HG02759 (cell line): ENCODE measurements at regions not wholly inside any gene's neighbourhood (a gene's known extent, or its start where the extent isn't known, plus 50 kb on each side); places are given as distances from the start of the nearest gene placed in this dataset.

Experiments
- ATAC-seq: cut with Tn5 transposase; IDR thresholded peaks from one replicate; pipeline ENCODE4 v1.9.1; 2021; ENCODE audit warnings: mild to moderate bottlenecking, moderate library complexity; ENCODE audit not compliant: unreplicated experiment

DNA sequence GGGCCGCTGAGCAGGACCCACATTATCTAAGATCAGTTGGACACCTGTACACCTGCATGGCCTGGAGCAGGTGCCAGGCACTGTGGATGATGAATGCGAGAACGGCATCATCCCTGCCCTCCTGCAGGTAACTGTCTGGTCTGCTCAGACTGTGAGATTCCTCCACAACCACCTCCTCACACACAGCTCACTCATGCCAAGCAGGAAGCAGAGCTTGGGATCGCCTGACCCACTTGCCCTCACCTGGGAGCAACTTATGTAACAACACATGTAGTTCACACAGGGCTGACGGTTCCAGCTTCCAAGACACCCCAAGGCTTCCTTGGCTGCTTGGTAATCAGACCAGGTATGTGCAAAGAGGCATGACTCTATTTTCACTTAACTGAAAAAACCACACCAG lies 359.2 kb downstream of the PREX1 start:
- no peak for ATAC-seq

DNA sequence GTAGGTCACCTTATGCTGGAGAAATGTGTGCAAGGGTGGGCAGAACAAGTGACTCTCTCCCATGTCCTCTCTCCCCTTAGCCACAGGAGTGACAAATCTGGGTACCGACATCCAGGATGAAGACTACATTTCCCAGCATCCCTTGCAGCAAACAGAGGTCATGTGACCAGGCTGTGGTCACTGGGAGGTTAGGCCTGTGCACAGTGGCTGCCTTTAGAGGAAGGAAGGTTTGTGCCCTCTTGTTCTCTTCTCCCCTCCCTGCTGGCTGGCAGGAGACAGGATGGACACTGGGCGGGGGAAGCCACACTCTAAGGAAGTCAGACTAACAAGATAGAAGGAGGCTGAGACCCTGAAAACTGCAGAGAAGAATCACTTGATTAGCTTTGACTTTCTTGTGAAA lies 360.2 kb downstream of the PREX1 start:
- ATAC-seq = no peak

- ATAC-seq = no peak
These were observed 362.5 kb downstream of the PREX1 start for GRCh38 chr20:48465271-48465670.

DNA sequence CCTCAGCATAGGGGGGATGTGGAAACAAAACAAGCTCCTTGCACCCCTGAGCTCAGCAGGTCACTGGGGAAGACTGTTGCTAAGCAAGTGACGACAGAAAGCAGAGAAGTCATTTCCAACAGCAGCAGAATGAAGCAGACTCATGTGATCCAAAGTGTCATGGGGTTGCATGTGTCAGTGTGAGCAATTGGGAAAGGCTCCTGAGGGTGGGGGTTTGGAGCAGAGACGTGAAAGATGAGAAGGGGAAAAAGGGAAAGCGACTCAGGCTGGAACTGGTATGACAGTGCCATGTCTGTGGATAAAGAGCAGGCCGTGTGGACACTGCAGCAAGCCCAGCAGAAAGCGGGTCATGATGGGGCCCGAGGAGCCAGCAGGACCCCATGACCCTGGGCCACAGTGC lies 363.9 kb downstream of the PREX1 start:
- no peak for ATAC-seq

DNA sequence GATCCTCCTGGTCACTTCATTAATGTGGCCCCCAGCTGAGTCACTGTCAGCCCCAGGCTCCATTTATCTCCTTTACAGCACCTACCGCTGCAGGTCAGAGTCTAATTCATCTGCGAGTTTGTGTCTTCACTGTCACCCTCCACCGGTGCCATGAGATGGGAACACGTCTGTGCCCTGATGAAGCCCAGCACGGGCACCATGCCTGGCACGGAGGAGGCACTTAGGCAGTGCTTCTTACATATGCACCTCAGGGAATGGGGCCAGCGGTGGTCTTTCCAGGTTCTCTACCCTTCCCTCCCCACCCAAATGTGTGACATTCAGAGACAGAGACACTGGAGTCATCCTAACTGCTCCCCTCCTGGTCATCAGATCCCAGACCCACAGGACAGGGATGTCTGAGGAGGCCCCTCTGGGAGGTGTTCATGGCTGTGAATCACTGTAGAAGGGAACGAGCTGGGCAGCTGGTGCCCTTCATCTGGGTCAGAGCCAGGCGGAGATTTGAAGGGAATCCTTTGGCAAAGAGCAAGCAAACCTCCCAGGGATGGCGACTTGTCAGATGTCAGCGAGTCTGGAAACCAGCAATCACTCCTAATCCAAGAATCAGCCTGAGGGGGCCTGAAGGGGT lies 364.6 kb downstream of the PREX1 start:
- ATAC-seq = no peak

GRCh38 chr20:48461735-48462119 lies 366.1 kb downstream of the PREX1 start:
- no peak for ATAC-seq

GRCh38 chr20:48461091-48461734 lies 366.6 kb downstream of the PREX1 start:
- no peak for ATAC-seq

DNA sequence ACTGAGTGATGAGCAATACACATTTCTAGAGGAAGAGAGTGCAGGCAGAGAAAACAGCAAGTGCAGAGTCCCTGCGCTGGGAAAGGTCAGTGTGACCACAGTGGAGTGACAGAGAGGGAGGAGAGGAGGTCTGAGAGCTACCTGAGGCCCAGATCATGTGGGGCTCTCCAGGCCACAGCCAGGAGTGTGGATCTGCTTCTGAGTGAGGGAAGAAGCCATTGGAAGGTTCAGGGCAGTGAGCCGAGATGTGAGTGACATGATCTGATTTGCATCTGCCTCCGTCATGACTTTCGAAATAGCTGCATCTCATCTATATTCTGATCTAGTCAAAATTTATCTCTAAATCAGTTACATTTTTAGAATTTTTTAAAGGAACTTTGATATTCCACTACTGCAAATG lies 367.1 kb downstream of the PREX1 start:
- ATAC-seq = no peak

DNA sequence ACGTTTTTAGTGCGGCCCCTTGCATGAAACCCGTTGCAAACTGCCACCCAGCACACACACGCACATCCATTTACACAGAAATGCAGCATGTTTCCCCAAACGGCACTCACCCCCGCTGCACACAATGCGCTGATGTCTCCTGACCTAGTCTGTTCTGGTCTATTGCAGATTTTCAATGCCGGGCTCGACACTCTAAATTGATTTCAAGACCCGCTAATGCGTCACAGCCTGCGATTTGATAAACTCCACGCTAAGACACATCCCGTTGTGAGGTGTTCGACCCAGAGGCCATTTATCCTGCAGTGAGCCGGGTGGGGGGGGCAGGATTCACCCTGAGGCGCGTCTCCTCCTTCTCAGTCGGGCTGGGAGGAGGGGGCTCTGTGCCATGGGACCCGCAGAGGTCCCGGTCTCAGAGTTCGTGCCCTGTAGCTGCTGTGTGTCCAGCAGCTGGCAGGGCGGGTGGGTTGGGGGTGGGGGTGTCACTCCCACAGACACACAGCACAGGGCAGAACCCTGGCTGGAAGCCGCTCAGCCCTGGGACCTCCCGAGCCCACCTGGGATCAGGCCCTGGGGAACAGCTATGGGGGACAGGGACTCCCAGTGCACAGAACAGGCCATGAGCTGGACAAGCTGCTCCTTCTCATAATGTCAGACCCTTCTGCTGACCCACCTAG lies 367.9 kb downstream of the PREX1 start:
- ATAC-seq = no peak

DNA sequence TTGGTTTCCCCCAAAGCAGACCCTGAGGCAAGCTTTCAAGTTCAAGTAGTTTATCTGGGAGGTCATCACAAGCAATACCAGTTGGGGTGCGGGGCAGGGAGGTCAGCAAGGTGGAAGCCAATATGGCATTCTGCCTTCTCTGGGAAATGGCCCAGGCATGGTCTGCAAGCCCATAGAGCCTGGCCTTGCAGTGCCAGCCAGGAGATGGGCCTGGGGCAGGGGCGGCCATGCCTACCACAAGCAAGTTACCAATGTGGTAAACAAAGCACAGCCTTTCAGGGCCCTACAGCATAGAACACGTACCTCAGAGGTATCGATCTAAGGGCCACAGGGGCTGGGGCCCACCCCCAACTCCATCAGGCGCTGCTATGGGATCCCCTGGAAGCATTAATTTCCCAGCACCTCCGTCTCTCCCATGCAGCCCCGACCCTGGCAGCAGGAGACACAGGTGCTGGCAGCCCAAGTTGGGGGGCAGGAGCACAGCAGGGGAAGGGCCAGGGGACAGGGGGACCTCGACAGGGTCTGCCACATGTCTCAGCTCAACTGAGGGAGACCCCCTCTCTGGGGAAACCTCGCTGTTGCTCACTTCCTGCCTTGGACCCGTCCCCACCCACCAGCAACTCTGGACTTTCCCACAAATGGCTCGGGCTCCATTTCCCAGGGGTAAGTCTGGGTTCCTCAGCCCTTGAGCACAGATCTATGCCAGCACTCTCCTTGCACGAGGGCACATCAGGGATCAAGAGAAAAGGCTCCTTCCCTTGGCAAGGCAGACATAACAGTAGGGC lies 369.0 kb downstream of the PREX1 start:
- ATAC-seq = no peak

DNA sequence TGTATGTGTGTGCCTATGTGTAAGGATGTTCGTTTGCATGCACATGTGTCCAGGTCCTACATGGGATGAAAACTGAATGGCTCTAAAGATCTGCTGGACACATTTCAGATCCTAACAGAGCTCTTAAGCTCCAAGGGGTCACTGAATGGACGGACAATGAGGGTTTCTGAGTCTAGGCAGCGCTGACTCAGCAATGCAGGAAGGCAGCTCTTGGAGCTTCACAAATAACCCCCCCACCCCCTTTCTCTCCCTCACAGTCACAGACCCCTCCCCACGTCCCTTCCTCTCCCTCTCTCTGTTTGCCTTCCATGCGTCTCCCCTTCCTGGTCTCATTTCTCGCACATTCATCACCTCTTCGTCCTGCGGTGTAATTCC lies 369.8 kb downstream of the PREX1 start:
- ATAC-seq = no peak

DNA sequence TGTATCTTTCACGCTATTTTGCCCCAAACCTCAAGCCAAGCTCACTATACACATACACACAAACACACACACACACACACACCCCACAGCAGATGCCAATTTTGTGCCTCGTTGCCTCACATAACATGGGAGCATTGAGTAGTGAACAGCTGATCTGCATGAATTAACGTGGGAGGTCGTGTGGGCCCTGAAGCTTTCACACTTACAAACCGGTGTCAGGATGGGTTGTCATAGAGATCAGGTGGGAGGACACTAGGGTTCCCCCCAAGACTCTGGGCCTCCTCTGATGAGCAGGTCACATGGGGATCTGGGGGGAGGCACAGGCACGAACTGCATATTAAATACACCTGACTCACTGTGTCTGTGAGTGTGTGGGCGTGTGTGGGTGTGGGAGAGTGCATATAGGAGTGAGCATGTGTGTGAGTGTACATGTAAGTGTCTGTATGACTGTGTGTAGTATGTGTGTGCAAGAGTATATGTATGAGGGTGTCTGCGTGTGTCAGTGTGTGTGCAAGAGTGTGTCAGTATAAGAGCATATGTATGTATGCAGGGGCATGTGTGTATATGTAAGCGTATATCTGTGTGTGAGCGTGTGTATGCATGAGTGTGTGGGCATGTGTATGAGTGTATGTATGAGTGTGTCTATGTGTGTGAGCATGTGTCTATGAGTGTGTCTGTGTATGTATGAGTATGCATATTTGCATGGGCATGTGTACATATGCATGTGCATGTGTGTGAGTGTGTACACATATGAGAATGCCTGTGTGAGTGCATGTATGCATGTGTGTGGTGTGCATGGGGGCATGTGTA lies 370.4 kb downstream of the PREX1 start:
- no peak for ATAC-seq

- ATAC-seq = no peak
These were observed 371.2 kb downstream of the PREX1 start for GRCh38 chr20:48456366-48457192.

GRCh38 chr20:48455651-48456365 lies 372.0 kb downstream of the PREX1 start:
- ATAC-seq = no peak

DNA sequence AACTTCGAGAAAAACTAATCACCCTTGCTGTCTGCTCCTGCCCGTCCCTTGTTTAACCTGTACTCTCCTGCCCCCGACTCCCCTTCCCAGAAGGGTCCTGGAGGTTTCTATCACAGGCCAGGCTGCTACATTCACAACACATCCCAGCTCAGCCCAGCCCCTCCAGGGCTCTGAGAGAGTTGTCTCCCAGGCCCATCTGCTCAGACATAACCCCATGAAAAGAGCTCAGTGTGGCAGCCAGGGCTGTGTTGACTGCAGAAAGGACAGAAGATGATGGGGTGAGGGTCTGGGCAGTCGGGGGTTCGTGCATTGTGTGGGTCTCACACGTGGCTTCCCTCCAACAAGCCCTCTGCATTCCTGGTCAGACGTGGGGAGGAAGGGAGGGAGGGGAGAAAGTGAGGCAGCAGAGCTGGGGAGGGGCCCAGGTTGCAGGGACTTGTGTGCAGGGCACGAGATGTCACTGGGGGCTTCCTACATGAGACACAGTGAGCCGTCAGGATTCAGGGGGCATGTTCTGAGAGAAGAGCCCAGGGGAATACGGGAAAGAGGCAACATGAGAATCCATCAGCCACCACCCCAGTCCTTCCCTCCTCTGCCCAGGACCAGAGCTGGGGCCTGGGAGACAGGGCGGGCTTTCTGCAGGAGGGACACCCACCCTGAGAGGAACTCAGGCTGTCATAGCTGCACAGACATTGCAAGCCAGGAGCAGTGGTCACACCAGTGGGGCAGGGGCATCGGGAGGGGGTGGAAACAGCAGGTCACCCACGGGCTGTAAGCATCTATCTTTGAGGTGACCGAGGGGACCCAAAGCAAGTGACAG lies 372.9 kb downstream of the PREX1 start:
- ATAC-seq = no peak

- no peak for ATAC-seq
These were observed 374.2 kb downstream of the PREX1 start for GRCh38 chr20:48453477-48454093.

DNA sequence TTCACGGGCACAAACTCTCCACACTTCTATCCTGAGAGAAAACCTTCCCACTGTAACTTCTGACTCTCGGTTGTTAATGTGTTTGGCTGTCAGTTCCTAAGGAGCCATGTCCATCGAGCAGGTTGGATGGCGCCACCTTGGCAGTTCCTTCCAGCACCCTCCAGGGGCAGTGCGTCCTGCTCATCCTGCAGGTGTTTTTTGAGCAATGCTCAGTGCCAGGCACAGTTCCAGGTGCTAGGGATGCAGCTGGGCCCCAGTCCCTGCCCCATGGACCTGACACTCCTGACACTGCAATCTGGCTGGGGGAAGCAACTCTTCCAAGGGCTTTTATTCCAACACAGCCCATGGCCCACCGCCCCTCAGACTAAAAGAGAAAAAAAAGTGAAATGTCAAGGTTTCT lies 376.4 kb downstream of the PREX1 start:
- no peak for ATAC-seq
